ENCODE measurements at regions not wholly inside any gene's neighbourhood (a gene's known extent, or its start where the extent isn't known, plus 50 kb on each side); places are given as distances from the start of the nearest gene placed in this dataset.

GRCh38 chr5:21694567-21694966 is 1158.6 kb downstream of the CDH12 start:
- TF ChIP-seq POLR2A (IDR thresholded peaks at IDR 0.05; ENCODE audit: low read depth, low read length) = no peak
- DNase-seq (ENCODE audit: insufficient read length, low spot score) = no peak
- no peak for FAIRE-seq

GRCh38 chr5:21693591-21693990 is 1159.6 kb downstream of the CDH12 start:
- no peak for TF ChIP-seq POLR2A (IDR thresholded peaks at IDR 0.05; ENCODE audit: low read depth, low read length)
- DNase-seq (ENCODE audit: insufficient read length, low spot score) (no peak), FAIRE-seq (peak; percentile 43)

- peak; percentile 38 for FAIRE-seq
- no peak for TF ChIP-seq POLR2A (IDR thresholded peaks at IDR 0.05; ENCODE audit: low read depth, low read length)
Observed at GRCh38 chr5:21689587-21689986, 1163.6 kb downstream of the CDH12 start.

GRCh38 chr5:21688655-21689054 is 1164.5 kb downstream of the CDH12 start:
- DNase-seq (ENCODE audit: insufficient read length, low spot score) (no peak), FAIRE-seq (peak; percentile 90)
- TF ChIP-seq POLR2A (IDR thresholded peaks at IDR 0.05; ENCODE audit: low read depth, low read length) = no peak

More at GRCh38 chr5:21689587-21689986, 1163.6 kb downstream of the CDH12 start:
- no peak for DNase-seq (ENCODE audit: insufficient read length, low spot score)

GRCh38 chr5:21687621-21688020 is 1165.5 kb downstream of the CDH12 start:
- DNase-seq (ENCODE audit: insufficient read length, low spot score) (no peak), FAIRE-seq (no peak)
- TF ChIP-seq POLR2A (IDR thresholded peaks at IDR 0.05; ENCODE audit: low read depth, low read length) = no peak

- FAIRE-seq = no peak
Observed at GRCh38 chr5:21686706-21687105, 1166.4 kb downstream of the CDH12 start.

GRCh38 chr5:21685522-21685921 is 1167.6 kb downstream of the CDH12 start:
- FAIRE-seq (peak; percentile 55), DNase-seq (ENCODE audit: insufficient read length, low spot score) (no peak)
- no peak for TF ChIP-seq POLR2A (IDR thresholded peaks at IDR 0.05; ENCODE audit: low read depth, low read length)

More at GRCh38 chr5:21686706-21687105, 1166.4 kb downstream of the CDH12 start:
- no peak for TF ChIP-seq POLR2A (IDR thresholded peaks at IDR 0.05; ENCODE audit: low read depth, low read length)
- no peak for DNase-seq (ENCODE audit: insufficient read length, low spot score)

- no peak for DNase-seq (ENCODE audit: insufficient read length, low spot score)
- FAIRE-seq = peak; percentile 77
- no peak for TF ChIP-seq POLR2A (IDR thresholded peaks at IDR 0.05; ENCODE audit: low read depth, low read length)
Observed at GRCh38 chr5:21684992-21685391, 1168.2 kb downstream of the CDH12 start.

GRCh38 chr5:21681911-21682310 is 1171.2 kb downstream of the CDH12 start:
- DNase-seq (ENCODE audit: insufficient read length, low spot score) (no peak), FAIRE-seq (peak; percentile 78)
- TF ChIP-seq POLR2A (IDR thresholded peaks at IDR 0.05; ENCODE audit: low read depth, low read length) = no peak

- no peak for TF ChIP-seq POLR2A (IDR thresholded peaks at IDR 0.05; ENCODE audit: low read depth, low read length)
- no peak for FAIRE-seq
- peak; percentile 6 for DNase-seq (ENCODE audit: insufficient read length, low spot score)
Observed at GRCh38 chr5:21680641-21681040, 1172.5 kb downstream of the CDH12 start.

- DNase-seq (ENCODE audit: insufficient read length, low spot score) = peak; percentile 36
- no peak for TF ChIP-seq POLR2A (IDR thresholded peaks at IDR 0.05; ENCODE audit: low read depth, low read length)
- FAIRE-seq = peak; percentile 100
Observed at GRCh38 chr5:21680196-21680595, 1172.9 kb downstream of the CDH12 start.

GRCh38 chr5:21678526-21678925 is 1174.6 kb downstream of the CDH12 start:
- FAIRE-seq = peak; percentile 65
- TF ChIP-seq POLR2A (IDR thresholded peaks at IDR 0.05; ENCODE audit: low read depth, low read length) = no peak
- DNase-seq (ENCODE audit: insufficient read length, low spot score) = no peak

- TF ChIP-seq POLR2A (IDR thresholded peaks at IDR 0.05; ENCODE audit: low read depth, low read length) = no peak
- DNase-seq (ENCODE audit: insufficient read length, low spot score) = no peak
- FAIRE-seq = no peak
Observed at GRCh38 chr5:21672911-21673310, 1180.2 kb downstream of the CDH12 start.

- DNase-seq (ENCODE audit: insufficient read length, low spot score) (no peak), FAIRE-seq (peak; percentile 45)
- no peak for TF ChIP-seq POLR2A (IDR thresholded peaks at IDR 0.05; ENCODE audit: low read depth, low read length)
Observed at GRCh38 chr5:21672360-21672759, 1180.8 kb downstream of the CDH12 start.

- TF ChIP-seq POLR2A (IDR thresholded peaks at IDR 0.05; ENCODE audit: low read depth, low read length) = no peak
- DNase-seq (ENCODE audit: insufficient read length, low spot score) (no peak), FAIRE-seq (peak; percentile 82)
Observed at GRCh38 chr5:21665524-21665923, 1187.6 kb downstream of the CDH12 start.

GRCh38 chr5:21663082-21663481 is 1190.1 kb downstream of the CDH12 start:
- no peak for TF ChIP-seq POLR2A (IDR thresholded peaks at IDR 0.05; ENCODE audit: low read depth, low read length)
- DNase-seq (ENCODE audit: insufficient read length, low spot score) (no peak), FAIRE-seq (no peak)
